Karpas-422 (cell line): ENCODE measurements at regions not wholly inside any gene's neighbourhood (a gene's known extent, or its start where the extent isn't known, plus 50 kb on each side); places are given as distances from the start of the nearest gene placed in this dataset.

ENCODE experiments used
- DNase-seq: peaks from one replicate; pipeline ENCODE4 v3.0.0-alpha.2; 2015
- H2AFZ ChIP-seq: fragments of 200-600 bp; sonication (generic); 2 replicates; pipeline ENCODE4 v1.6.1; 2014; ENCODE audit warnings: antibody characterized with exemption, low read length, mixed read lengths
- H3K27ac ChIP-seq: fragments of 200-600 bp; sonication (generic); 2 replicates; pipeline ENCODE4 v1.5.1; 2014; ENCODE audit warnings: mild to moderate bottlenecking, low read length, moderate library complexity
- H3K27me3 ChIP-seq: fragments of 200-600 bp; sonication (generic); 2 replicates; pipeline ENCODE4 v1.6.1; 2014; ENCODE audit warnings: low read length, mixed read lengths
- H3K36me3 ChIP-seq: fragments of 200-600 bp; sonication (generic); 2 replicates; pipeline ENCODE4 v1.6.1; 2014; ENCODE audit warnings: low read length, mixed read lengths; ENCODE audit not compliant: insufficient read depth
- H3K4me1 ChIP-seq: fragments of 200-600 bp; sonication (generic); 2 replicates; pipeline ENCODE4 v1.6.1; 2014; ENCODE audit warnings: mild to moderate bottlenecking, low read length, mixed read lengths
- H3K4me2 ChIP-seq: fragments of 200-600 bp; sonication (generic); 2 replicates; pipeline ENCODE4 v1.6.1; 2014; ENCODE audit warnings: low read length, low read depth, mild to moderate bottlenecking; ENCODE audit not compliant: poor library complexity, severe bottlenecking
- H3K4me3 ChIP-seq: fragments of 200-600 bp; sonication (generic); 2 replicates; pipeline ENCODE4 v1.5.1; 2014; ENCODE audit warnings: mild to moderate bottlenecking, antibody characterized with exemption, low read length, mixed read lengths
- H3K79me2 ChIP-seq: fragments of 200-600 bp; sonication (generic); 2 replicates; pipeline ENCODE4 v1.6.1; 2014; ENCODE audit warnings: mild to moderate bottlenecking, low read length, mixed read lengths
- H3K9ac ChIP-seq: fragments of 200-600 bp; sonication (generic); 2 replicates; pipeline ENCODE4 v1.6.0; 2014; ENCODE audit warnings: low read length
- H3K9me2 ChIP-seq: fragments of 200-600 bp; sonication (generic), shearing (Covaris generic); replicated peaks from 2 replicates; pipeline ENCODE4 v1.6.0; 2014; ENCODE audit warnings: mild to moderate bottlenecking, low read length, moderate library complexity; ENCODE audit not compliant: insufficient read depth
- H3K9me3 ChIP-seq: fragments of 300-700, 200-600 bp; sonication (generic); 2 replicates; pipeline ENCODE4 v1.6.1; 2014; ENCODE audit warnings: low read length, mixed read lengths
- H4K20me1 ChIP-seq: fragments of 200-600 bp; sonication (generic); 2 replicates; pipeline ENCODE4 v1.6.1; 2014; ENCODE audit warnings: mild to moderate bottlenecking, antibody characterized with exemption, low read length, low read depth; ENCODE audit not compliant: insufficient read depth

GRCh38 chr3:73120710-73121109, 59.3 kb downstream of the EBLN2 start:
- peaks cover 4% of the 10 kb centered on the region for H3K4me1 ChIP-seq

GRCh38 chr3:73121669-73122331, 60.3 kb downstream of the EBLN2 start:
- no peak for DNase-seq
- no peaks in the 10 kb centered on the region for H3K9me3 ChIP-seq
- H3K4me1 ChIP-seq, result no peaks in the 10 kb centered on the region
- no peak overlapping the region for H3K4me3 ChIP-seq
- no peak overlapping the region for H3K27ac ChIP-seq
- H3K36me3 ChIP-seq, result no peaks in the 10 kb centered on the region
- H3K9ac ChIP-seq, result no peak overlapping the region
- H3K9me2 ChIP-seq, result no peaks in the 10 kb centered on the region
- no peaks in the 10 kb centered on the region for H4K20me1 ChIP-seq
- H3K4me2 ChIP-seq, result no peak overlapping the region
- H3K27me3 ChIP-seq, result no peaks in the 10 kb centered on the region; the same call in 1 of the 2 replicates
- H2AFZ ChIP-seq, result no peak overlapping the region
- H3K79me2 ChIP-seq, result no peaks in the 10 kb centered on the region

More at GRCh38 chr3:73120710-73121109, 59.3 kb downstream of the EBLN2 start:
- Histone ChIP-seq H4K20me1 (no peaks in the 10 kb centered on the region), H3K27ac (no peak overlapping the region), H3K4me2 (no peak overlapping the region), H3K27me3 (no peaks in the 10 kb centered on the region), H3K4me3 (no peak overlapping the region), H3K36me3 (no peaks in the 10 kb centered on the region), H2AFZ (no peak overlapping the region), H3K9ac (no peak overlapping the region), H3K79me2 (no peaks in the 10 kb centered on the region), H3K9me3 (no peaks in the 10 kb centered on the region), H3K9me2 (no peaks in the 10 kb centered on the region)
- no peak for DNase-seq

- H3K9ac ChIP-seq, result no peak overlapping the region
- no peaks in the 10 kb centered on the region for H4K20me1 ChIP-seq
- no peaks in the 10 kb centered on the region for H3K36me3 ChIP-seq
- no peaks in the 10 kb centered on the region for H3K4me1 ChIP-seq
- H3K27ac ChIP-seq, result no peak overlapping the region
- DNase-seq, result no peak
- H2AFZ ChIP-seq, result no peak overlapping the region
- H3K79me2 ChIP-seq, result no peaks in the 10 kb centered on the region
- H3K27me3 ChIP-seq, result 0 out of 2 replicates have a peak, but pooled peaks cover 6% of the 10 kb centered on the region
- no peaks in the 10 kb centered on the region; the same call in 1 of the 2 replicates for H3K9me2 ChIP-seq
- H3K4me3 ChIP-seq, result no peak overlapping the region
- peaks cover 6% of the 10 kb centered on the region for H3K9me3 ChIP-seq
- H3K4me2 ChIP-seq, result no peak overlapping the region
Measured at GRCh38 chr3:73134034-73134433, 72.6 kb downstream of the EBLN2 start.

GRCh38 chr3:73136941-73137340, 75.5 kb downstream of the EBLN2 start:
- Histone ChIP-seq H3K9me2 (no peaks in the 10 kb centered on the region; the same call in 1 of the 2 replicates), H3K9me3 (peaks cover 6% of the 10 kb centered on the region), H3K4me2 (no peak overlapping the region), H3K4me1 (no peaks in the 10 kb centered on the region), H2AFZ (no peak overlapping the region), H3K36me3 (no peaks in the 10 kb centered on the region), H3K27me3 (0 out of 2 replicates have a peak, but pooled peaks cover 6% of the 10 kb centered on the region), H4K20me1 (no peaks in the 10 kb centered on the region), H3K4me3 (no peak overlapping the region), H3K27ac (no peak overlapping the region), H3K79me2 (no peaks in the 10 kb centered on the region), H3K9ac (no peak overlapping the region)
- no peak for DNase-seq

GRCh38 chr3:73137736-73138403, 76.4 kb downstream of the EBLN2 start:
- DNase-seq, result no peak
- Histone ChIP-seq H2AFZ (no peak overlapping the region), H4K20me1 (no peaks in the 10 kb centered on the region), H3K9me3 (peaks cover 4% of the 10 kb centered on the region), H3K27ac (no peak overlapping the region), H3K4me3 (no peak overlapping the region), H3K9me2 (no peaks in the 10 kb centered on the region; the same call in 1 of the 2 replicates), H3K36me3 (no peaks in the 10 kb centered on the region), H3K27me3 (0 out of 2 replicates have a peak, but pooled peaks cover 3% of the 10 kb centered on the region), H3K4me2 (no peak overlapping the region), H3K4me1 (no peaks in the 10 kb centered on the region), H3K9ac (no peak overlapping the region), H3K79me2 (no peaks in the 10 kb centered on the region)

- Histone ChIP-seq H2AFZ (no peak overlapping the region), H3K4me1 (no peaks in the 10 kb centered on the region), H3K27me3 (no peaks in the 10 kb centered on the region), H4K20me1 (no peaks in the 10 kb centered on the region), H3K36me3 (no peaks in the 10 kb centered on the region), H3K9me3 (no peaks in the 10 kb centered on the region), H3K9ac (no peak overlapping the region), H3K4me3 (no peak overlapping the region), H3K9me2 (no peaks in the 10 kb centered on the region), H3K4me2 (no peak overlapping the region), H3K27ac (no peak overlapping the region), H3K79me2 (no peaks in the 10 kb centered on the region)
- no peak for DNase-seq
Measured at GRCh38 chr3:73140772-73141442, 79.4 kb downstream of the EBLN2 start.

- Histone ChIP-seq H2AFZ (no peak overlapping the region), H4K20me1 (no peaks in the 10 kb centered on the region), H3K9ac (no peak overlapping the region), H3K79me2 (no peaks in the 10 kb centered on the region), H3K36me3 (no peaks in the 10 kb centered on the region), H3K4me3 (no peak overlapping the region), H3K4me2 (no peak overlapping the region), H3K27me3 (no peaks in the 10 kb centered on the region), H3K4me1 (no peaks in the 10 kb centered on the region), H3K27ac (no peak overlapping the region), H3K9me2 (no peaks in the 10 kb centered on the region), H3K9me3 (no peaks in the 10 kb centered on the region)
- DNase-seq, result no peak
Measured at GRCh38 chr3:73141525-73141924, 80.1 kb downstream of the EBLN2 start.

- H3K36me3 ChIP-seq, result no peaks in the 10 kb centered on the region
Measured at GRCh38 chr3:73143401-73143800, 81.9 kb downstream of the EBLN2 start.

More at GRCh38 chr3:73143401-73143800, 81.9 kb downstream of the EBLN2 start:
- Histone ChIP-seq H3K4me2 (no peak overlapping the region), H3K9me3 (no peaks in the 10 kb centered on the region), H2AFZ (no peak overlapping the region), H3K9me2 (no peaks in the 10 kb centered on the region), H3K9ac (no peak overlapping the region), H3K4me1 (no peaks in the 10 kb centered on the region), H3K79me2 (no peaks in the 10 kb centered on the region), H4K20me1 (no peaks in the 10 kb centered on the region), H3K4me3 (no peak overlapping the region), H3K27ac (no peak overlapping the region), H3K27me3 (no peaks in the 10 kb centered on the region)
- no peak for DNase-seq
